ENCODE measurements at regions not wholly inside any gene's neighbourhood (a gene's known extent, or its start where the extent isn't known, plus 50 kb on each side); places are given as distances from the start of the nearest gene placed in this dataset.

GRCh38 chr10:52571516-52572182, 200.9 kb downstream of the MBL2 start:
- TF ChIP-seq POLR2A (IDR thresholded peaks at IDR 0.05): no peak
- TF ChIP-seq CTCF (IDR thresholded peaks at IDR 0.05): no peak

All from vagina (tissue), 2 donors.